ENCODE measurements at regions not wholly inside any gene's neighbourhood (a gene's known extent, or its start where the extent isn't known, plus 50 kb on each side); places are given as distances from the start of the nearest gene placed in this dataset.
"Not testable (repeated sequence)": the region's sequence is repeated elsewhere in the genome, so short reads cannot be mapped to it uniquely, and the experiment has no call there.

DNA sequence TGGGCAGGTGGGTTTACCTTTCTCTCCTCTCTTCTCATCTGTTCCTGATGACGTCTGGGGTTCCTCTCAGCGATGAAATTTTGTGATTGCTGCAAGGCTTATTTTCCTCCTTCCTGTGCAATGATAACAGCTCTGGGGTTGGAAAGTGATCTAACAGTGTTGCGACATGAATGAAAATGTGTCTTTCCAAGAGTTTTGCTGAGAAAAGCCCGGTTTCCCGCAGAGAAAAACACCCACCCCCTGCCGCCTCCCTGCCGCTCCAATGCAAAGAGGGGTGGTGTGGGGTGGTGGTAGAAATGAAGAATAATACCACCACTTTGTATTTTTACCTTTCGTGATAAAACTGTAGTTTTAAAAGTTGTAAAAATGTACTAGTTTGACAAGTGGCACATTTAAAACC is 232.0 kb downstream of the OLFM4 start:
- no peak overlapping the region for H3K4me3 ChIP-seq
- H3K27ac ChIP-seq: no peak overlapping the region

DNA sequence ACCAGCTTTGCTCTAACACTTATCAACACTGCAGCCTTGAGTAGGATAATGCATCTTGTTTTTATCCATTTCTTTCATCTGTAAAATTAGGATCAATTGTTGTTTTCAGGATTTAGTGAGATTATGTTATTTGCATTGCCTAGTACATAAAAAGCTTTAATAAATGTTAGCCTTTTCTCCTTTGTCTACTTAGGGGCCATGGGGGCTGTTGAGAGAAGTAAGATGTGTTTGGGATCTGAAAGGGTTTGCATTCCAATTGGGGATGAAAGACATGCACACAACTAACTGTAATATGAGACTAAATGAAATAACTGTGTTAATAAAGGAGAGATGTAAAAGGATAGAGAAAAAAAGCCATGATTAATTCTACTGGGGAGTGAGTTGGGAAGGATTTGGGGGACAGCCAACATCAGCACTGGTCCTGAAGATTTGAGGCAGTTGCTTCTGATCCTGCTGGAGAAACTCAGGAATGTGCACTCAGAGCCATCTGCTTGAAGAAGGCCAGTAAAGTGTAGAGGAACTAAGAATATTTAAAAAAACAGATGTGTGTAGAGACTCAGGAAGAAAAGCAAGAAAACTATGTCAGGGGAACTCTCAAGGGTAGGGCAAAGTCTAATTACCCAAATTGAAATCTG is 236.3 kb downstream of the OLFM4 start:
- Histone ChIP-seq H3K27ac (no peak overlapping the region), H3K4me3 (no peak overlapping the region)

DNA sequence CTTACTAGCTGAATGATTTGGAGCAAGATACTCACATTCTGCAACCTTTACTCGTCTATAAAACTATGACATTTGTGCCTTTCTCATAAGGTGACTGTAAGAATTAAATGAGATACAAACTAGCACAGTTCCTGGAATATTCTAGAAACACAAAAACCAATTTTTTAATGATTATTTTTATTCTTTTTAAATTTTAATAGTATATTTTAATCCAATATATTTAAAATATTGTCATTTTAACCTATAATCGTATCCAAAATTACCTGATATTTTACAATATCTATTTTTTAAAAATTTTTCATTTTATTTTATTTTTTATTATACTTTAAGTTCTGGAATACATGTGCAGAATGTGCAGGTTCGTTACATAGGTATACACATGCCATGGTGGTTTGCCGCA is 238.1 kb downstream of the OLFM4 start:
- no peak overlapping the region for H3K27ac ChIP-seq
- no peak overlapping the region for H3K4me3 ChIP-seq

DNA sequence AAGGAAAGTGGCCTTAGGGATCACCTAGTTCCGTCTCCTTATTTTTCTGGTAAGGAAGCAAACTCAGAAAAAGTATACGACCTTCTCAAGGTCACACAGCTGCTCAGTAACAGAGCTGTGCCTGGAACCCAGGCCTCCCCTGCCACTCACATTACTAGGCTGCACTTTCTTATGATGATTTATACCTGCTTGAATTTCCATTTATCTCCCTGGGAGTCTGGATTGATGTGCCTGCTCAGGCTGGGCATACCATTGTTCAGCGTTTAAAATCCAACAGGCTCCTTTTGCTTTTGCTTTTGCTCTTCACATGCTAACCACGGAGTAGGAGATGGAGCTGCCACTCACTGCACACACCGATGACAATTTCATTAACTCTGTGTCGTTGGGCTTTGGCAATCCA is 241.0 kb downstream of the OLFM4 start:
- Histone ChIP-seq H3K4me3 (no peak overlapping the region), H3K27ac (no peak overlapping the region)

DNA sequence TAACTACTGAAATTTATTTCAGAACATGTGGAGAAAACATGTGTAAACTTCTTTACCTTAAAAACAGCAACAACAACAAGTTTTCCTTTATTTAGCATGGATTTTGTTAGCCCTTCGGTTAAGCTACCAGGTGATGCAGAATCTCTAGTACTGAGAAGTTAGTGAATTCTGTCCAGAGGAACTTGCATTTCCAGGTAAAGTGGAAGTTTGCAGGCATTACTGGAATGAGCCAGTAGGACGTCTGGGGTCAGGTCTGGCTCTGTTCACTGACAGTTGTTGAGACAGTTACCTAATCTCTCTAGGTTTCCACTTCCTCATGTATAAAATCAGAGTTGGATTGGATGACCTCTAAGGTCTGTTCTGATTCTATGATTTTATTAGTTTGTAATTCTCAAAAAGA is 244.3 kb downstream of the OLFM4 start:
- Histone ChIP-seq H3K27ac (no peak overlapping the region), H3K4me3 (no peak overlapping the region)

DNA sequence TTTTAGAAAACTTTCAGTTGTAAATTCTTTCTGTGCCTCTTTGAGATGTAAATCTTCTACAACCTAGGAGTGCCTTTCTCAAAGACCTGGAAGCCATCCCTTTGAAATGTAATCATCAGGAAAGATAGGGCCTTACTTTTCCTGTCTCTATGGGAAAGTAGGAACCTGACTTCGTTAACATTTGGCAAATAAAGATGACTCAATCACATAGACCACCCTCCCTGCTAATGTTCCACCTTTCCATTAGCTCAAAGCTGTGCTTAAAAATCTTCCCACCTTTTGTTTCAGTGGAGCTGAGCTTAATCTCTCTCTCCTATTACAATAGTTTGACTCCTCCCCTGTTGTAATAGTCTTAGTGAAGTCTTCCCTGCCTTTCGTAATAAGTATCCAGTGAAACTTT is 247.7 kb downstream of the OLFM4 start:
- Histone ChIP-seq H3K4me3 (no peak overlapping the region), H3K27ac (no peak overlapping the region)

DNA sequence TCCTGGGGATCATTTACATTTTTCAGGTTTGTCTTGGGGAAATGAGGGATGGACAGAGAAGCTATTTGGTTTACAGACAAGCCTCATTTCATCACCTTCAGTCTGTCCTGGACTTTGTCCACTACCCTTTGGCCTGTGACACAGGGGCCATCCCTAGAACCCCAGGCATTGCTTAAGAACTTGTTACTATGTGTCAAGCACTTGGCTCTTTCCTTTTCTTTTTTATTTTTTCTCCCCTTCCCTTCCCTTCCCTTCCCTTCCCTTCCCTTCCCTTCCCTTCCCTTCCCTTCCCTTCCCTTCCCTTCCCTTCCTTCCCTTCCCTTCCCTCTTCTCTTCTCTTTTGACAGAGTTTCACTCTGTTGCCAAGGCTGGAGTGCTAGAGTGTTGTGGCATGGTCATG is 253.1 kb downstream of the OLFM4 start:
- H3K4me3 ChIP-seq: no peak overlapping the region
- H3K27ac ChIP-seq: no peak overlapping the region

DNA sequence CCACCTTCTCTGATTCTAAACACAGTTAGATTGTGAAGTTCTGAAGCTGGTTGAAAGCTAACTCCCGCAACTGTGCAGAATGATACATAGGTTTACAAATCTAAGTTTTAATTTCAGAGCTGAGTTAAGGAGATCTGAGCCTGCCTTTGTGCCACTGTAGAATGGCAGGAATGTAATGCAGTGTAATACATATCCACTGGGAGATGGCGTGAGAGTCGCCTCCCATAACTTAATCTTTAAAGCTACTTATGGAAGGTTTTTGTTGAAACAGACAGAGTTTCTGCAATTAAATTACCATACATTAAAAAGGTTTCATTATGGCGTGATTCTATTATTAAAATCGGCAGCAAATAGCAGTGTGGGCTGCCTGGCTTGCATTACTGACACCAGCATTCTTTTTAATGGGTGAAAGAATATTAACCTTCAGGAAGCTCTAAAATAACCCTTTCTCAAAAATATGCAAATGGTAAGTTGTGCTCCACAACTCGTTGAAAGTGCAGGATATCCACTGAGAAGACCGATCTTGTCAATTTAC is 257.4 kb downstream of the OLFM4 start:
- H3K27ac ChIP-seq: no peak overlapping the region
- no peak overlapping the region for H3K4me3 ChIP-seq

DNA sequence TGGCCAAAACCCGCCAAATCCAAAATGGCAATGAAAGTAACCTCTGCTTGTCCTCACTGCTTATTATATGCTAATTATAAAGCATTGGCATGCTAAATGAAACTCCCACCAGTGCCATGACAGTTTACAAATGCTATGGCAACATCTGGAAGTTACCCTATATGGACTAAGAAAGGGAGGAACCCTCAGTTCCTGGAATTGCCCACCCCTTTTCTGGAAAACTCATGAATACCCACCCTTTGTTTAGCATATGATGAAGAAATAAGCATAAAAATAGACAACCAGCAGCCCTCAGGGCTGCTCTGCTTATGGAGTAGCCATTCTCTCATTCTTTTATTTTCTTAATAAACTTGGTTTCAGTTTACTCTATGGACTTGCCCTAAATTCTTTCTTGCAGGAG is 269.8 kb downstream of the OLFM4 start:
- H3K4me3 ChIP-seq: no peak overlapping the region
- H3K27ac ChIP-seq: no peak overlapping the region

DNA sequence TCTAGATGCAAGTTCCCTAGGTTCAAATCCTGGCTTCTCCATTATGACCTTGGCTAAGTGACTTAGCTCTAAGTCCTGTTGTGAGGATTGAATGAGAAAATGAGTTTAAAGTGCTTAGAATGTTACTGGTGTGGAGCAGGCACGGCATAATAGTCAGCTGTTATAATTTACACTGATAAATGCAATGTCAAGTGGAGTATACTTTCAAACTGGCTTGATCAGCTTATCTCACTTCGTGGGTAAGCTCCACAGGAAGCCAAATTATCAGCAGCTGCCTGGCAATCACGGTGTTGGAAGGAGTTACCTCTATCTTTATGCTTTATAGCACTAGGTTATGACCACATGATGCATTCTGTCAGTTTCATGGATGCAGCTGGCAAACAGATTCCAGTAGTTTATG is 272.8 kb downstream of the OLFM4 start:
- Histone ChIP-seq H3K27ac (no peak overlapping the region), H3K4me3 (no peak overlapping the region)

DNA sequence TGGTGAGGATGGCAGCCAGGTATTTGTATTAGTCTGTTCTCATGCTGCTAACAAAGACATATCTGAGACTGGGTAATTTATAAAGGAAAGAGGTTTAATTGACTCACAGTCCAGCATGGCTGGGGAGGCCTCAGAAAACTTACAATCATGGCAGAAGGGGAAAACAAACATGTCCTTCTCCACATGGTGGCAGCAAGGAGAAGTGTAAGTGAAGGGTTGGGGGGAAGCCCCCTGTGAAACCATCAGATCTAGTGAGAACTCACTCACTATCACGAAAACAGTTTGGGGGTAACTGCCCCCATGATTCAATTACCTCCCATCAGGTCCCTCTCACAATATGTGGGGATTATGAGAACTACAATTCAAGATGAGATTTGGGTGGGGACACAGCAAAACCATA is 276.8 kb downstream of the OLFM4 start:
- H3K27ac ChIP-seq, H3K4me3 ChIP-seq: not testable (repeated sequence)

DNA sequence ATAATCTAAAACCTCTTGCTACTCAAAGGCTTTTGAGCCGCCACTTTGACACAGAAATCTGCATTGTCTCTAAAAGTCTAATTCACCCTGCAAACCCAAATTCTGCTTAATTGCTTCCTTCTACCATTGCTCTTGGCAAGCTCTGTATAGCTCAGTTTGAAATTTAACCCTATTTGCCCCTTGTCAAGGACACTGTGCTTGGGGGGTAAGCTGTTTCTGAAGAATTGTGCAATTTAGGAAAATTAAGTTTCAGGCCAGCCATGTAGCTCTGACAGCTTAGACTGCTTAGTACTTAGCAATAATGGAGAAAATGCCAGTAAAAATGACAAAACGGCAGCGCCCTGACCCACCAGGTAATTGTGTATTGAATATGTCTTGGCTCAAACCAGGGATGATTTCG is 282.2 kb downstream of the OLFM4 start:
- no peak overlapping the region for H3K4me3 ChIP-seq
- H3K27ac ChIP-seq: no peak overlapping the region

DNA sequence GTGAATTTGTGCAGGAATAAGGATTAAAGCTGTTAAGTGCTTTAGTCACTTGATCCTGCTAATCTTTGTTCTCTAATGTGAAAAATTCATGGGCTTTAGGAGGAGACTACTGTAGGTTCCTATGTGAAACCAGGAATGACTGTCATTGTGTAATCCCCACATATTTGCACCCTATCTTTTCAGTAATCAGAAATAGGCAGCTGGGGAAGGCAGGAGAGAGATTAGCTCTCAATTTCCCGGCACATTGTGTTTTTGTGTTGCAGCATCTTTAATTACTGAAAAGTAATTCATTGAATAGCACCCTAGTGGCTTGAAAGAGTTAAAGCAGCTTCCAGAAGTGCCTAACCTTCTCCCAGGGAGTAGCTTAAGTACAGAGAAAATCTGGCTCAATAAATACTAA is 282.9 kb downstream of the OLFM4 start:
- H3K4me3 ChIP-seq: no peak overlapping the region
- H3K27ac ChIP-seq: no peak overlapping the region

DNA sequence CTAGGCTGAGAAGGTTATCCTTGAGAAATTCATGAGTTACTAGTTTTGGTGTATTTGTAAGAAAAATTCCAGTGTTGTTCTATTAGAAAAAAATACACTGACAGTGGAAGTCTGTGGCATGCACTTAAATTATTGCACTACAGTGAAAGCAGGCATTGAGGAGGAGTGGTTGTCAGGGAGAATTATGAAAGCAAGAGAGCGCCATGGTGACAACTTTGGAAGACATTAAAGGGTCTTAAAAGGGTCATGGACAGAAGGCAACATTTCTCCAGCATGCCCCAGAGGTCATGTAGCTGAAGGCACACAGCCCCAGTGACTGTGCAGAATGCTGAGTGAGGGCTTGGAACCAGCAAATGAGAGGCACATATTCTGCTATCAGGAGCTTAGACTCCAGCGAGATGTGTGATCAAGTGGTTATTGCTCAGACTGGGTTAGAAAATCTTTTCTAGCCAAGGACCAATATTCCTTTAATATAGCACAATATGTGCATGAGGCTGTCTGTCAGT is 292.7 kb downstream of the OLFM4 start:
- Histone ChIP-seq H3K27ac (no peak overlapping the region), H3K4me3 (no peak overlapping the region)

DNA sequence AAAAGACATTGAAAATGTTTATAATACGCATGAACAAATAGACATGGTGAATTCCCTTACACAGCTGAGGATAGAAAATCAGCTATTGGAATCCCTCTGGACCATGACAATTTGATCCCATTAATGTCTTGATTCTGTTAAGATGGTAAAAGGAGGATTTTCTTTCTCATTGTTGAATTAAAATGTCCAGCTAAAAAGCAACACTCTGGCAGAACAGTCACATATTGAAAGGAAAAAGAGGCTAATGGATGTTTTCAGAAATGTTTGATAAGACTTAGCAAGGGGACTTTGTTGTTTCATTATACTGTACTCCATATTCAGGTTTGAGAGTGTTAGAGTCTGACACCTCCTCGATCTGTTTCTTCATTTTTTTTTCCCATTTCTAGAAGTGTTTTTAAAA is 296.0 kb downstream of the OLFM4 start:
- Histone ChIP-seq H3K4me3 (no peak overlapping the region), H3K27ac (no peak overlapping the region)

DNA sequence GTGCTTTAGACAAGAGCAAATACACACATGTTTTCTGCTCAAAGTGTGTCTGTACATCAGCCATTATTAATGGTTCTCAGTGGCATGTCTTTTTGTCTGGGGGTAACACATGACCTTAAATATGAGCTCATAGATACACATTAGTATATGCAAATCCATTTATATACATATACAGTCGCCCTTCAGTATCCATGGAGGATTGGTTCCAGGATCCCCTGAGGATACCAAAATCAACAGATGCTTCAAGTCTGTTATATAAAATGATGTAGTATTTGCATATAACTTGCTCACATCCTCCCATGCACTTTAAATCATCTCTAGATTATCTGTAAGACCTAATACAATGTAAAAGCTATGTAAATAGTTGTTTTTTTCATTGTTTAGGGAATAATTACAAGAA is 298.1 kb downstream of the OLFM4 start:
- H3K4me3 ChIP-seq: no peak overlapping the region
- H3K27ac ChIP-seq: no peak overlapping the region

DNA sequence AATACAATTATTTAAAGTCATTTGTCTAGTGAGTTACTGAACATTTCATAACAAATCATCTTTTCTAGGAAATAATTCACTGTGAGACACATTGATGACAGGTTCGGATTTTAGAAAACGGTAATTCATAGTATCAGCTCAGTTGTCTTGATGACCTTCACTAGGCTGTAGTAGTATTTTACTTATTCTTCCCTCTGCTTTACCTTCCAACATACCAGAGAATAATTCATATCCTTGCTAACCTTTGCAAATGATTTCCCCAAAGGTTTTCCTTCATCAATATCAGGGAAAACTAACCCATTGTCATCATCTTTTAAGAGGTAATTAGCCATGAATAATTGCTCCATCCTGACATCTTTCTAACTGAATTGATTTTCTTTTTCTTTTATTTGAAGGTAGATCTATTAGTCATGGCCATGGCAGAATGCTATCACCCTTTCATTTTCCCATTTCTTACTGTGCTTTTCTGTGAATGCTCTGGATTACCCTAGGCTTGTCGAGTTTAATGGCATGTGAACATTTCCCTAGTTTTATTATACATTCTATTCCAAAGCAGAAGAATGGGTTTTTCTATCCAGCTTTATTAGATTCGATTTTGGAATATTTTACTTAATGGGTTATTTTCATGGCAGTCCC is 299.2 kb downstream of the OLFM4 start:
- Histone ChIP-seq H3K27ac (no peak overlapping the region), H3K4me3 (no peak overlapping the region)

DNA sequence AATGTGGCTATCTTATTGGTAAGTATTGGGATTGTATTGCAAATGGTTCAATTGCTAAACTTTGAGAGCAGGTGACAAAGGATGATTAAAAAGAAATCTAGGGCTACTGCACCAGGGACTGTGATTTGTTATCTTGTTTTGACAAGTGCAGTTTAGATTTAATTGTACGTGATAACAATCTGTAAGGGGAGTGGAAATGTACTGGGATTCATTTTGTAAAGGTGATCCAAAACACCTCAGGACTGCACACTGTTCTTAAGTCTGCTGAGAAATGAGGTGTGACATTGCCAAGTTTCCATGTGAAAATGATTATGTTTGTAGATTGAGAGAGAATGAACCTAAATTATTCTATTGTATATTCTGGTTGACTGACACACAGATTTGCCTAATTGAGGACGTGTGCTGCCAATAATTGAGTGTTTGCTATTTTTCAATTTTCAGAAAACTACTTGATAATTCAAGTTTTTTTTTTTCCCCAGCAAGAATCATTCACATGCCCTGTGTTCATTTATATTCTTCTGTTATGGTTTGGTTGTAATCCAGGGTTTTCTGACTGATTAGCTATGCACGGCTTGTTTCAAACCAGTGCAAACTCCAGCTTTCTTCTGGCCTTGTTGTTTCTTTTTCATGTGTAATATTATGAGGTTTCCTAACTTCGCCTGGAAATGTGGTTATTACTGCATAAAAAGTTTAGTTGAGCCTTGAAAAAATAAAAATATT is 308.0 kb downstream of the OLFM4 start:
- Histone ChIP-seq H3K27ac (no peak overlapping the region), H3K4me3 (no peak overlapping the region)

DNA sequence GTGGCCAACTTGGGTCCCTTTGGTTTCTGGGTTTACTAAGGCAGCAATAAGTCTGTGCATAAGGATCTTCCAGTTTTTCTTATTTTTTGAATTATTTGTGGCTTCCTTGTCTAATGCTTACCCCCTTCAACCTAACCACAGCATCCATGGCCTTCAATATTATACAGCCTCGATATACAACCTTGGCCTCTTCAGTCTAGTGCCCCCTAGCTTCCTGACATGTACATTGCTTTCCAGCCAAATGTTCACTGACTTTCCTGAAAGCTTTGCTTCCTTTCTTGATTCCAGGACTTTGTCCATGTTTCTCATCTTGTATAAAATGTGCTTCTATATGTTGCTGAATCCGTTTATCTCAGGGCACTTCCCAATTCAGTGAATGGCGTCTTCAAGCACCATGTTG is 310.1 kb downstream of the OLFM4 start:
- Histone ChIP-seq H3K27ac (no peak overlapping the region), H3K4me3 (no peak overlapping the region)

DNA sequence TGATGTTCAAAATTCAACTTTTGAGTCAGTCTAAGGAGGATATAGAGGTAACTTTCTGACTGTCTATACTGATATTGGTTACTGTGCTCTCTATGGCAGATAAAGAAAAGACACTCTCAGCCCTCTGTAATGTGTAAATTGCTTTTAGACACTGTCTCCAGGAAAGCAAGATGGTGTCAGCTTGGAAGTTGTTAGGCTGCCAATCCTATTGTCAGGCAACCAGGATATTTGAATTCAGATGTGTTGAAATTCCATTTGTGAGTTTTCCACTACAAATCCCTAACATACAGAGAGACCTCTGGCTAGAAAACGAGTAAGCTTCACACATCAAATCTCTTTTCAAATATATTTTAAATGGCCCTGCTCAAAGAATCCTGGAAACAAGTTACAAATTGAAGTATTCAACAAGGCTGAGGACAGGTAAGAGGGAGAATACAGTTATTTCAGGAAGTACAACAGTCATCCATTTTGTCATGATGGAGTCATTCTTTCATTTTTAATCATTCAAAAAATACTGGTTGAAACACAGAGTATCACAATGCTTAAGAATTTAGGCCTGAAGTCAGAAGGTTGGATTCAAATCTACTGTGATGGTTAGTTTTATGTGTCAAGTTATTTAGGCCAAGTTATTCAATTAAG is 312.0 kb downstream of the OLFM4 start:
- Histone ChIP-seq H3K27ac (no peak overlapping the region), H3K4me3 (no peak overlapping the region)

DNA sequence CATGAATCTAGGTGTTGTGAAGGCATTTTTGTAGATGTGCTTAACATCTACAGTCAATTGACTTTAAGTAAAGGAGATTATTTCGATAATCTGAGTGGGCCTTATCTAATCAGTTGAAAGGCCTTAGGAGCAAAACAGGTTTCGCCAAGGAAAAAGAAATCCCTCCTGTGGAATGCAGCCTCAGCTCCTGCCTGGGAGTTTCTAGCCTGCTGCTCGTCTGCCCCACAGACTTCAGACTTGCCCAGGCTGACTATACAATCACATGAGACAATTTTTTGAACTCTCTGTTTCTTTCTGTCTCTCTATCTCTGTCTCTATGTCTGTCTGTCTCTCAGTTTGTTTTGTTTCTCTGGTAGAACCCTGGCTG is 312.5 kb downstream of the OLFM4 start:
- H3K27ac ChIP-seq: no peak overlapping the region
- no peak overlapping the region for H3K4me3 ChIP-seq

Measured in skin epidermis (tissue), 12 donors.